HuH-7 (cell line): ENCODE measurements at regions not wholly inside any gene's neighbourhood (a gene's known extent, or its start where the extent isn't known, plus 50 kb on each side); places are given as distances from the start of the nearest gene placed in this dataset.
"Not testable (repeated sequence)": the region's sequence is repeated elsewhere in the genome, so short reads cannot be mapped to it uniquely, and the experiment has no call there.

ENCODE experiments used
- DNase-seq: peaks from one replicate; pipeline ENCODE4 v3.0.0; 2011; ENCODE audit warnings: low spot score

DNA sequence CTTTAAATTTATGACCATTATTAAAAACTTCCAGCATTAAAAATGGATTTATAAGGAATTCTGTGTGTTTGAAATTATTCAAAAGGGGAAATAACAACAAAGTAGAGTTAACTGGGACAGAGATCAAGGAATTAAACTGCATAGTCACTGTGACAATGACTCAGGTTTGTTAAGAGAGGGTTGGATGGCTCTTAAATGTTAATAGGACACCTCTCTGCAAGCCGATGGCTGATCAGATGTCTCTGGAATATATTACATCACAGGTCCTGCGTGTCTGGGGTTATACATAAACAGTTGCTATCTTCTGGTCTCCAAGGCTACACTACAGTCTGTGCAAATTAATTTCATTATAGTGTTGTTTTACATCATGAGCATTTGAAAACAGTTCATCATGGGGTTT lies 574.3 kb downstream of the COL12A1 start:
- DNase-seq = no peak

DNA sequence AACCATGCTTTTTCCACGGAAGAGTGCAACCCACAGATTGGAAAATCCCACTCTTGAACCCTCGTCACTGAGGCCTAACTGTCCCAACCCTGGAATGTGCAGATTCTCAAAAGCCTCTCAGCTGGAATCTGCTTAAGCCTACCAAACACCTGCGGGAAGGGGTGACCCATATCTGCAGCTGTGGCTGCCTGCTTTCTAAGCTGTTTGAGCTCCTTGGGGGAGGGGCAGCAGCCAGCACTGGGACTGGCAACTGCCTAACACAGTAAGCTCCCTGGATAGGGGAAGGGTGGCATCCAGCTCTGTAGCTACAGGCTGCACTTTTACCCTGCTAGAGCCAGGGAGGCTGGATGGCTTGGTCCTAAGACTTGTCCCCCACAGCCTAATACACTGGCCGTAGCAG lies 579.6 kb downstream of the COL12A1 start:
- no peak for DNase-seq

DNA sequence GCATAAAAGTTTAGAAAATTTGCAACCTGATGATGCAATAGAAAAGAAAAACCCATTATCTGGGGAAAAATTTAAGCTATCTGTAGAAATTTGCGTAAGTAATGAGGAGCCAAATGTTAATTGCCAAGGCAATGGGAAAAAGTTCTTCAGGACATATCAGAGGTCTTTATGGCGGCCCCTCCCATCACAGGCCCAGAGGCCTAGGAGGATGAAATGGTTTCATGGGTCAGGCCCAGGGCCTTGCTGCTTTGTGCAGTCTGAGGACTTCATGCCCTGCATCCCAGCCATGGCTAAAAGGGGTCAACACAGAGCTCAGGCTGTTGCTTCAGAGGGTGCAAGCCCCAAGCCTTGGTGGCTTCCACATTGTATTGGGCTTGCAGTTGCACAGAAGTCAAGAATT lies 582.8 kb downstream of the COL12A1 start:
- no peak for DNase-seq

DNA sequence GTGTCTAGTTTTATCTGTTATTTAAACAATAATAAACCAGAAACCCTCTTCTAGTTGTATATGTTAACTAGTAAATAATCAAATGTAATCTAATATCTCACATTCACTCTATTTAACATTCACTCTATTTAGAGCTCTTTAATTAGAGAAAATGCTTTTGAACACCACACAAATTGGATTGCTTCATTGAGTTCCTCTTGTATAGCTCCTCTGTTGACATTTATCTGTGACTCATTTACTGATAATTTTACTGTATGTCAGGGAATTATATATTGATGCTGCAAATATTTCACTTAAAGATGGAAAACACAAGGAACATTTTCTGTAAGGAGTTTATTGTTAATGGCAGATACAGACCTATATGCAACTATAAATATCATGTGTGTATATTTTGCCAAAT lies 594.6 kb downstream of the COL12A1 start:
- no peak for DNase-seq

DNA sequence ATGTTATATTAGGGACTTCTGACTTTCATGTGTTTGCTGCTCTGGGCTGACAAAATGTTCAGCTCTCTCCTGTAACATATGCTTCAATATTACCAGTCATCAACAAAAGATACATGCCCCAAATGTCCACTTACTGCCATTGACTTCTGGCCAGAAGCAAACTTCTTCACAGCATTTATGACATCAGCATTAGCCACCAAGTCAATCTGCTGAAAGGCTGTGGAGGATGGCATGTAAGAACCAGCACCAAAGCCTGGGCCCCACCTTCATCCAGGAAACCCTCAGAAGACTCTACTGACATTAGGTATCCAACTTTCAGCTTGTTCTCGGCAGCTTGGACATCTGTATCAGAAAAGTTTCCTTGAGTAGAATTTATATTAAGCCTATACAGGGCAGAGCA lies 595.5 kb downstream of the COL12A1 start:
- DNase-seq = no peak

DNA sequence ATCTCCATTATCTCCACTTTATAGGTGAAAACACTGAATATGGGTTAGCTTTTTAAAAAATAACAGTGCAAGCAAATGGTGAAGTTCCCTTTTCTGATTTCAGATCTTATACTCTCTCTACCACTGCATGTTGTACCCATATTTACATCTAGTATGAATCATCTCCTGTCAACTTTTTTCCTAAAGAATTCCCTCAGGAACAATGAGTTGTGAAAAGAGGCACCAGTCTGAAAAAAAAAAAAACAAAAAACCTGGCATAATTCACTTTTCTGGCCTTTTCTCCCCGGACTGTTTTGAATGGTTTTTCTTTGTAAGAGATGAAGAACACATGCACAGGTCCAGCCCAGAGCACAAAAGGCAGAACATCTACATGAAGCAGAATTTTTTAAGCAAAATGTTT lies 596.0 kb downstream of the COL12A1 start:
- DNase-seq = no peak

DNA sequence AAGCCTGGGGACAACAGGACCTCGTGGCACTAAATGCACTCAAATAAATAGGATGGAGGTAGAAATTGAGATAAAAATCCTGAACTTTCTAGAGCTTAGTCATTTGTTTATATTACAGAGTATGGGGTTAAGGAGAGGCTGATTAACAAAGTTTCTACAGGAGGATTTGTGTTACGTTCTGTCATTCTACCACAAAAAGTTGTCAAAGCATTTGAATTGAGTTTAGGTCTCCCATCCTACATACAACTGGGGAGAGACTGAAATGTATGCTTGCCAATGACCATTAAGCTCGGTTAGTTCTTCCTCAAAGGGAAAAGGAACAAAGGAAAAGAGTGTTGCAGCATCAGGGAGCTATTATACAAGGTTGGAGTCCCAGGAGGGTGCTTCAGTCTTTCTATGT lies 597.9 kb downstream of the COL12A1 start:
- DNase-seq = no peak

DNA sequence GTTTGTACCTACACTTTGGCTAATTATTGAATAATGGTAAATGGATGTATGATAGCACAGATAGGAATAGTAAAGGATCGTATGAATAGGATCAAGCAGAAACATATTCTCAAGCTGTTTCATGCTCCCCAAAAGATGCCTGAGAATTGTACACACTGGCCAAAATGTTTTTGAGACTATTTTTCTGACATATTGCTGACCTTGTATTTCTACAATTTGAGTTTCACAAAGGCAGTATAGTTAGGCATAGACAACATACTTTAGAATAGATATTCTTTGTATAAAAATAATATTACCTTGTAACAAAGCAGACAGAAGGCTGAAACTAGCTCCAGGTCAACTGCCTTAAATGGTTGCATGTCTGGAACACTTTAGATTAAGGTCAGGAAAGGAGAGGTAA lies 598.4 kb downstream of the COL12A1 start:
- DNase-seq = no peak

DNA sequence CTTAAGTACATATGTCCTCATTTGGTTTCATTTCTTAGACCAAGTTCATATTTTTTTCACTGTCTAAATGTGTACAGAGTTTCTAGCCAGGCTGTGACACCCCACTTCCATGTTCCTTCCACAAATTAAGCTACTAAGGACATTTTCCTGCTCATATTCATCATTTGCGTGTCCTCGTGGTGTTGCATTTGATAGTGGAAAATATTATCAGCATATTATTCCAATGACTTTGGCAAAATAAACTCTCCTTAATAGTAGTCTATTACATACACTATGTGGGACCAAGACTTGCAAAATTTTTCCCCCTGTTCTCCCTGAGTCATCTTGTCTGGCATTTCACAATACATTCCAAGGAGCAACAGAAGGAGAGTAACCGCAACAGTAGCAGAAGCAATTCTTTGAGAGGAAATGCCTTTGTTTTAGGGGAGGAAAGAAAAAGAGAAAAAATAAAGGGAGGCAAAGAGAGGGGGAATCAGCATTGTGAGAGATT lies 599.2 kb downstream of the COL12A1 start:
- DNase-seq = no peak

DNA sequence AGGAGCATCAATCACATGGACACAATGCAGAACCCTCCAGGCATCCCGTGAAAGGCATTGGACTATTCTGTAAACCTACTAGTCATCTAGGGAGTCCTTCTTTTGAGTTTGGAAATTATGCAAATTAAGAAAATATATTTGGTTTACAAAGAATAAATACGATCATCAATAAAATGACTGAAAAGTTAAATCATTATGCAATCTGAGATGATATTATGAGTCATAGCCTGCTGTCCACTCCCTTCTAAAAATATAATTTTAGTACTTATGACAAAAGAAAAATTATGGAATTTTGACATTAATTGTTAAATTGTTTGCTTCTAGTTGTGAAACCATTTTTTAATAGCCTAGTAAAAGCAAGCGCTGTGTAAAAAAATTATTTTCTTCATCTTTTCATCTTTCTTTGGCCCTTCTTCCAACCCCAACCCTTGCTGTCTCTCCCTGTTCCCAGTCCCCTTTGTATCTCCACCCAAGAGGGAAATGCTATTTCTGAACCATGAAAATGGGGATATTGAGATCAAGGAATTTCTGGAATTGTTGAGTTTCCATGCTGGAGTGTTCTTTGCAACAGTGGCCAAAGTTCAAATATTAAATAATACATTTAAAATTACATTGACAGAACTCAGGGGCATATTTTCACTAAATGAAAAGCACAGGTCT lies 599.8 kb downstream of the COL12A1 start:
- no peak for DNase-seq

DNA sequence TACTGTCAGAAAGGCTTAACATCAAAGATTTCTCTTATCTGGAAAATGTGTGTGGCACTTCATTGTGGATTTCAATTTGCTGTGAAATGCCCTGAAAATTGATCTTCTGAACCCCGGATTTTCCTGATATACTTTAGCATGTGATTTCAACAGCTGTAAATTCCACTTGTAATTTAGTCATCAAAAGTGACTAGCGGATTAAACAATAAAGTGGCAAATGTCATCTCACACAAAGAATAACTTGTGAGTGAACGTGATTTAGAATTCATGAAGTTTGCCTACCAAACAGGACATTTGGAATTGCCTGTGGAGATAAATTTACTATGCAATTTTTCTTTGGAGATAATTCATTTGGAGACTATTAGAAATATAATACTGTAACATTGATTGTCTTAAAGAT lies 601.6 kb downstream of the COL12A1 start:
- DNase-seq = no peak

DNA sequence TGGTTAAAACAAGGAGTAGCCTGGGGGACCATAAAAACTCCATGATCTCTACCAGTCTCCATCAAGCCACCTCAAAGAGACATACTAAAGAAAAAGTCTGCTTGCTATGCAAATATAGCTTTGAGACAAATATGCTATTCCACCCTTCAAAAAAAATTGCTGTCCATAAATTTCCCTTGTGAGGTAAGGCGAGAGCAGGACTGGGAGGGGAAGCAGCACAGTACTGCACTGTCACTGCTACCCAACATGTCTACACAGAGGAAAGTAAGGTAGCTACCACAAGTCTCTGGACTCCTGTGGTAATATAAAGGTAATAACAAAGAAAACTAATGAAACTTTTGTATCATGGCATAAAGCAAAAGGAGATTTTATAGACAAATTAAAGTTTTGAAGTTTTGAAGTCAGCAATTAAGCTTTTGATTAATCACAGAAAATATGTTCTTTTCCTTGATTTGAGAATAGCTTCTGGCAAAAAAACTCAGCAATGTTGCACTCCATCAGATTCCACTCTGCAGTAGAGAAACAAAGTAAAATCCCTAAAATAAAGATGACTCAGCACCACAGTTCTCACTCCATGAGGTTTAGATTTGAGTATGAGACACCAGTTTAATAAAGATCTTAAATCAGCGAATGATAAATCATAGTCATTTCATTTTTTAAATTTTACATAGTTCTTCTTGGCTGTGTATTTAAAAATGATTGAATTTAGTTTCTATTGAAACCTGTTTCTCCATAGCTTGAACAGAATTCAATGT lies 602.4 kb downstream of the COL12A1 start:
- no peak for DNase-seq

DNA sequence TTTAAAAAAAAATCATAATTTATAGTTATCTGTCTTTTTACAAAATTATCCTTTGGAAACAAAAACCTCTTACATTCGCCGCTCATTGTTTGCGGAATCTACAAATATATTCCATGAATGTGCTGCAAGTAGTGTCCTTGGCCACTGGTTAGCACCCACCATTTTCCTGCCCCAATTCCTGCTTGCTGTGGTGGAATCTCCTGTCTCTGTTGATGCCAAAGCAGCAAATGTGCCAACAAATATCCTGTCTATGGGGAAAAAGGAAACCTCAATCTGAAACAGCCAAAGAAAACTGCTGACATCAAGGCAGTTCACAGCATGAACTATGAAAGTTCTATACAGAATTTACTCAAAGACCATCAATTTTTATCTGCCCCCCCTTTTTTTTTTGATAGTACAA lies 603.6 kb downstream of the COL12A1 start:
- DNase-seq = no peak

DNA sequence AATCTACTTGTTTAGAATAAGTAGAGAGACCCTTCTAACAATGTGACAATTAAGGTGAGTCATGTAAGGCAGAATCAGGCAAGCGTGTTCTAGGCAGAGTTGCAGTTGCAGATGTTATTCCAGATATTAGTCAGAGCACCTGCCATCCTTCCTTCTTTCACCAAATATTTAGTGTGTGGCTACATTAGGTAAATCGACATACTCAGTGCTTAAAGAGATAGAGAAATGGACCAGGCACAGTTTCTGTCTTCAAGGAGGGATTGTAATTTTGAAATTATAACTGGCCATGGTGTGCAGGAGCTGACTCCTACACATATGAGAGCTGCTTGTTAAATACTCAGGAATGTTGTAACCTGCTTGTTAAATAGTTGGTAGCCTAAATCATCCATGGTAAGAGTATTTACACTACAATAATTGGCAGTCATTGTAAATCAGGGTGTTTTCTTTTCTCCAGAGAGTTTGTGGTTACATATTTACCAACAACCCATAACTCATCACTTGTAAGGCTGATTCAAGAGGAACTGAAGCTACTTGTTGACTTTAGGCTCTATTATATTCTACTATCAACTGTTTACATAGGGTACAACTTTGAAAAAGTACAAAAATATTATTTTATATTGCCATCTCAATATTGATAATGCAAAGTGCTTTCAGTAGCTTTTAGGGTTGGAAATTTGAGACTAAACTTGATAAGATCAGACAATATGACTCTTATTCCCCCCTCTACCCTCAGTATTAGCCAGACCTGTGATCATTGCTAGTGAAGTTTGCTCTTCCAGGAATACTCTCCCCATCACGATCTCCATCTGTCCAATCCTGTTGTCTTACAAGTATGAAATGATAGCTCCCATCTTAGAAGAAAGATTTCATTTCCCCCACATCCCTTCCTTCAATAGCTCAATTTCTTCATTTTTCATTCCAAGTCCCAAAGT lies 607.1 kb downstream of the COL12A1 start:
- no peak for DNase-seq

DNA sequence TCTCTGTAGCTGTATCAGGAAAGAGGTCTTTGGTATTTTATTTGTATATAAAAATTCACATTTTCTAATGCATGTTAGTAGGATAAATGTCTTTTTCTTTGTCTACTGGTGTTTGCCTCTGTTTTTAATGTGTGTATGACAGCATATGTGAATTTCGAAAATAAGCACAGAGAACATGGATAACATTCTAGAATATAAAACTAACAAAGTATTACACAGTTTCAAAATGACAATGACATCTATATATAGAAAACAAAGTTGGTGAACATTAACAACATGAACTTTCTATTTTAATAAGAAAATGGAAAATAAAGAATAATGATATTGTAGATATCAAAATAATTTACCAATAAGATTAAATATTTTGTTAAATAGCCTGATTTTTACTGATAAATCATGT lies 608.0 kb downstream of the COL12A1 start:
- no peak for DNase-seq

DNA sequence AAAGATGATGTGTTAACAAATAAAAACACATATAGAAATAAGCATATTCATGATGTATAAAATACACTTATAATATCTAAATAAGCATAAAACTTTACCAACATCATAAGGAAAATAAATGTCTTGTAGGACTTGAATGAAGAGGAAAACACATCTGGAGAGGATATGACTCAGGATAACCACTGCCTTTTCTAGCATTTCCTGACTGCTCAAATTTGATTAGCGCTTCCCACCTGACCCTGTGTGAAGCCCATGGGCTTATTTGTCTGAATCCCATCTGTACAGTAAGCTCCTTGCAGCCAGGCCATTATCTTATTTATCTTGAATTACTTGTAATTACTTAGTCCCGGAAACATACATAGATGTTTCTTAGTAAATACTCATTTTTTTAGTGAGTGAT lies 608.6 kb downstream of the COL12A1 start:
- no peak for DNase-seq

DNA sequence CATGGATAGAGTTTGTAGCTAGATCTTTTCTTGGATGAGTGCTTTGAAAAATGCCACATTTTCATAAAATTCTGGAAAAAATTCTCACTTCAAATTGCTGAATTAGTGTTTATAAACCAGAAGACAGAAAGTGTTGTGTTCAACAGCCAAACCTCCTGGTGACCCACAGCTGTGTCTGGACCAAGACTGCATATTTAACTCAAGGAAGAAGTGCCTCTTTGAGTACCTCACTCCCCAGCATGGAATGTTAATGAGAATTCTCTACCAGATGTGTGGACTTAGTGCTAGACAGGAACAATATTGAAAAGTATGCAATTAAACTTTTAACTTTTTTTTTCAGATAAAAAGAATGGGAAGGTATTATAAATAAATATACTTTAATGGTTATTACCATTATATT lies 609.3 kb downstream of the COL12A1 start:
- no peak for DNase-seq

DNA sequence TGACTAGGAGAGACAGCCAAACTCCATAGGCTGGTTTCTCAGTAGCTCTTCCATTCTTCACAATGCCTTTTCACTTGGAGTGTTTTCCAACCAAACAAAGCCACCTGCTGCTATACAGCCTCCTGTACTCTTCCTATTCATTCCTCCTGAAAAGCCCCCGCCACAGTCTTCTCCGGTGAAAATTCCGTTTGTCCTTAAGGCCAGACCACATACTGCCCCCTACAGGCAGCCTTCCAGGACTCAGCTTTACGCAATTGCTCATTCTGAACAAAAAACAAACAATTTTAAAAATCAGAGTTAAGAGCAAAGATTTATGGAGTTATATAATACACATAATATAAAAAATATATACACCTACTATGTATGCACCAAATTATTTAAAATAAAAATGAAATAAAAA lies 611.5 kb downstream of the COL12A1 start:
- not testable (repeated sequence) for DNase-seq

DNA sequence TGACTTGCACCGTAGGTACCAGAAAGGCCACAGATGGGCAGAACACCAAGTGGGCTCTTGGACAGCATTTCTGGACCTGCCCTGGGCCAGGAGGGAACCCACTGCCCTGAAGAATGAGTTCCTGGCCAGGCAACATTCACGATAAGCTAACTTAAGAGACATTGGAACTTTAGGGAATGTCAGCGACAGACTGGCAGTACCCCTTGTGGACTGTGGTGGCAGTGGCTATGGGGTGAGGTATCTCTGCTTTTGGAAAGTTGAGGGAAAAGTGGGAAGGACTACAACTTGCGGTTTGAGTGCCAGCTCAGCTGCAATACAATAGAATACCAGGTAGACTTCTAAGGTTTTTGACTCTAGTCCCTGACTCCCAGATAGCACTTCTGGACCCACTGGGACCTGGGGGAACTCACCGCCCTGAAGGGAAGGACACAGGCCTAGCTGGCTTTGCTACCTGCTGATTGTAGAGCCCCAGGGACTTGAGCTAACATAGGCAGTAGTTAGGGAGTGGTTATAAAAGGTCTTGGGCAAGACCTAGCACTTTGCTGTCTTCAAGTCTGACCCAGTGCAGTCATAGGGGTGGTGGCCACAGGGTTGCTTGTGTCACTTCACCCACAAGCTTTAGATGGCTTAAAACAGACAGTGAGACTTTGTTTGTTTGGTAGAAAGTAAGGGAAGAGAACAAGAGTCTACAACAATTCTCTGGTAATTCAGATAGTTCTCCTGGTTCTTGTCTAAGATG lies 617.6 kb downstream of the COL12A1 start:
- no peak for DNase-seq

DNA sequence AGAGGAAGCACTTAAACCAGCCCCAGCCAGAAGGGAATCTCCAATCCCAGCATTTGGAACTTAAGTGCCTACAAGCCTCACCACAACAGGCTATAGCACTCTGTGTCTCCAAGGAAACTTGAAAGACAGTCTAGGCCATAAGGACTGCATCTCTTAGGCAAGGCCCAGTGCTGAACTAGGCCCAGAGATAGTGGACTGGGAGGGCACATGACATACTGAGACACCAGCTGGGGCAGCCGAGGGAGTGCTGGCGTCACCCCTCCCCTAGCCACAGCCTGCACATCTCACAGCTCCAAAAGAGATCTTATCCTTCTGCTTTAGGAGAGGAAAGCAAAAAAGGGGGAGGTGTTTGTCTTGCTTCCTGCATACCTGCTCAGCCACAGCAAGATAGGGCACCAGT lies 618.5 kb downstream of the COL12A1 start:
- no peak for DNase-seq

DNA sequence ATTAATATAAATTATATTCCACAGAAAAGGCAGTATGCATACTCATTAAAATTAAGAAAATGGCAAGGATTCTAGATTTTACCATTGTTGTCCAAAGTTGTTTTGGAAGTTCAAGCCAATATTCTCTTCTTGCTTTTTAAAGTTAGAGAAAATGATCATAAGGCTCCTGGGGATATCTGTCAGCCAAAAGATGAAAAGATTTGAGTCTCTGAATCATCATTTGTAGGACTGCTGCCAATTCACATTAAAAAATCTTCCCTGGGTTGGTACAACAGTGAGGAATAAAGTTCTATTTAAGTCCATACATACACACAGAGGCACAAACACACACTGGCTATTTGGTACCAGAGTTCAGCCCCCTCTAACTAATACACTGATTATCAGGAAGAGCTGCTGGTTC lies 620.1 kb downstream of the COL12A1 start:
- no peak for DNase-seq

DNA sequence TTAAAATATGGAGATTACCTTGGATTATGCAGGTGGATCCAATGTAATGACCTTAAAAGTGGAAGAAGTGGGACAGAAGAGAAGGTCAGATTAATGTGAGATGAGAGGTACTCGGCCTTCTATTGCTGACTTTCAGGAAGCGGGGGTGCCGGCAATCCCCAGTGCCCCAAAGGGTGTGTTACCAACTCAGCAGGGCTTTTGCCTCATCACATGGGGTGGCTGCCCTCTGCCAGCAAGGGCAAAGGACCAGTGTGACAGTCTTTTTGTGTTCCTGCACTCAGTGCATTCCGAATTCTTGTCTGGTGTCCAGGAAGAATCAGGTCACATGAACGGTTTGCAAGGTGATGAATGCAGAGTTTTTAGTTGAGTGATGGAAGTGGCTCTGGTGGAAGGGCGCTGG lies 624.2 kb downstream of the COL12A1 start:
- no peak for DNase-seq
